SK-N-SH (cell line): ENCODE measurements at regions not wholly inside any gene's neighbourhood (a gene's known extent, or its start where the extent isn't known, plus 50 kb on each side); places are given as distances from the start of the nearest gene placed in this dataset.

Experiments
- CTCF ChIP-seq: fragments of 200-600 bp; sonication (generic); IDR thresholded peaks from 2 replicates; pipeline ENCODE4 v1.6.1; 2017; ENCODE audit warnings: antibody characterized with exemption, mild to moderate bottlenecking, moderate library complexity
- FOSL2 ChIP-seq: IDR thresholded peaks from 2 replicates; pipeline ENCODE4 v1.4.0; 2012; ENCODE audit warnings: low read depth, mild to moderate bottlenecking, moderate library complexity, borderline replicate concordance
- JUND ChIP-seq: IDR thresholded peaks from 2 replicates; pipeline ENCODE4 v1.4.0; 2012
- MAX ChIP-seq: IDR thresholded peaks from 2 replicates; pipeline ENCODE4 v1.4.0; 2012; ENCODE audit warnings: low read depth
- MXI1 ChIP-seq: IDR thresholded peaks from 2 replicates; pipeline ENCODE4 v1.6.1; 2012; ENCODE audit warnings: mild to moderate bottlenecking, low read depth, low read length, improper control_type of control experiment
- NRF1 ChIP-seq: IDR thresholded peaks from 2 replicates; pipeline ENCODE4 v1.6.1; 2012; ENCODE audit warnings: low read depth, mild to moderate bottlenecking, low read length
- RCOR1 ChIP-seq: fragments of 150-350 bp; IDR thresholded peaks from 2 replicates; pipeline ENCODE4 v1.6.1; 2017; ENCODE audit warnings: antibody characterized with exemption, low read length
- RFX5 ChIP-seq: IDR thresholded peaks from 2 replicates; pipeline ENCODE4 v1.6.1; 2012; ENCODE audit warnings: mild to moderate bottlenecking, improper control_type of control experiment, low read length
- TAF1 ChIP-seq: IDR thresholded peaks from 2 replicates; pipeline ENCODE4 v1.6.1; 2012; ENCODE audit warnings: low read depth, mild to moderate bottlenecking, low read length, moderate library complexity, borderline replicate concordance
- TCF12 ChIP-seq: IDR thresholded peaks from 2 replicates; pipeline ENCODE4 v1.4.0; 2012
- TEAD4 ChIP-seq: IDR thresholded peaks from 2 replicates; pipeline ENCODE4 v1.4.0; 2012; ENCODE audit warnings: mild to moderate bottlenecking, borderline replicate concordance; ENCODE audit not compliant: insufficient read depth
- USF1 ChIP-seq: IDR thresholded peaks from 2 replicates; pipeline ENCODE4 v1.4.0; 2012; ENCODE audit warnings: low read depth, borderline replicate concordance
- YY1 ChIP-seq: IDR thresholded peaks from 2 replicates; pipeline ENCODE4 v1.4.0; 2012; ENCODE audit warnings: low read depth, mild to moderate bottlenecking

- TF ChIP-seq USF1: no peak
- TF ChIP-seq NRF1: no peak
- no peak for TF ChIP-seq MXI1
- no peak for TF ChIP-seq CTCF
- no peak for TF ChIP-seq TCF12
- TF ChIP-seq YY1: no peak
- TF ChIP-seq RCOR1: no peak
- no peak for TF ChIP-seq JUND
- TF ChIP-seq FOSL2: no peak
- no peak for TF ChIP-seq RFX5
- no peak for TF ChIP-seq TEAD4
- TF ChIP-seq TAF1: no peak
- TF ChIP-seq MAX: no peak
Measured at GRCh38 chr21:38611277-38611676, 113.0 kb upstream of the ERG start.
